ENCODE measurements at regions not wholly inside any gene's neighbourhood (a gene's known extent, or its start where the extent isn't known, plus 50 kb on each side); places are given as distances from the start of the nearest gene placed in this dataset.

- no peak for DNase-seq
Measured at GRCh38 chrX:69083801-69084200, 81.5 kb downstream of the PJA1 start.

- no peak for DNase-seq
Measured at GRCh38 chrX:69083361-69083760, 81.9 kb downstream of the PJA1 start.

- DNase-seq, result no peak
Measured at GRCh38 chrX:69082753-69083150, 82.5 kb downstream of the PJA1 start.

DNA sequence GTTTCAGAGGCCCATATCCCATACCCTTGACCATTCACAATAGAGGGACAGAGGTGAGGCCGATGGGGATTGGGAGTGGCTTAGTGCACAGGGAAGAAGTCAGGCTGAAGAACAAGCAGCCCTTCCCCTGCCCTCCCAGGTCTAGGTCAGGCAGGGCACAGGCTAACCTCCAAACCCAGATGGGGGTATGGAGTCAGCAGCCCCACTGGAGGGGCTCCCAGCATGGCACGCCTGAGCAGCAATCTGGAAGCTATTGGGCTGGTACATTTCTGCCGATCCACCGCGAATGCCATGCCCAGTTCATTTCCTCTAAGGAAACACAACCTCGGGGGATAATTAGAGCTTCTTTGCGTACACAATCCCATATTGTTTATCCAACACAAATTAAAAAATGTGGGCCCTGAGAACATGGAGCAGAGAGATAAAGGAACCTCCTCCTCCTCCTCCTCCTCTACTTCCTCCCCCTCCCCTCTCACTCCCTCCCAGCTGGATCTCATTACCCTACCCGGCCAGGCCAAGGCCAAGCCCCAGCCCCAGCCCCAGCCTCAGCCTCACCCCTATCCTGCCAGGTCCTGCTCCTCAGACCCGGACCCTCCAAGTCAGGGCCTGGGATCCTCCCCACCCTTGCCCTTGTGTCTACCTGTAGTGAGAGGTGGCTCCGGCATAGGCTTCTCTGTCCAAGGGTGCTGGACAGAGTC is 83.0 kb downstream of the PJA1 start:
- DNase-seq, result no peak

GRCh38 chrX:69080855-69081465 is 84.3 kb downstream of the PJA1 start:
- no peak for DNase-seq

- no peak for DNase-seq
Measured at GRCh38 chrX:69079268-69079667, 86.0 kb downstream of the PJA1 start.

DNA sequence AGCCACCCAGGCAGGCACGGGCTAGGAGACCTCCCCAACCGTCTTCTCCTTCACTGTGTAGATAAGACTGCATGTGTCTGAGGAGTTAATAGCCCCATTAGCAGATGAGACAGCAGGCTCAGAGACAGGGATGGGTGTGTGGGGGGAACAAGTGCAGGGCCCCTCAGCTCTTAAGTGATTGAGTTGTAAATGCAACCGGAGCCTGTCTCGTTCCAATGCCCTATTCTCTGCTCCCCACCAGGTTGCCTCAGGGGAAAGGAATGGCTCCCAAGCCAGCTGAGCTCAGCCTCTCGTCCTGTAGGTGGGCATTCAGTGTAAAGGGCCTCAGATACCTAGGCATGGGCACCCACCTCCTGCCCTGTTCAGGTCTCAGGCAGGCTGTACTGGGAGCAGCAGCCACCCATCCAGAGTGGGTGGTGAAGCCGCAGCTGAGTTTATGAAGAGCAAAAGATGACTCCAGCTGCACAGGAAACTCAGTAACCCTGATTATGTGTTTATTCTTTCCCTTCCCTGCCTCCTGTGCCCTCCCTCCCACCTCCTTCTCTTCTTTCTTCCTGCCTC is 87.3 kb downstream of the PJA1 start:
- DNase-seq, result no peak

DNA sequence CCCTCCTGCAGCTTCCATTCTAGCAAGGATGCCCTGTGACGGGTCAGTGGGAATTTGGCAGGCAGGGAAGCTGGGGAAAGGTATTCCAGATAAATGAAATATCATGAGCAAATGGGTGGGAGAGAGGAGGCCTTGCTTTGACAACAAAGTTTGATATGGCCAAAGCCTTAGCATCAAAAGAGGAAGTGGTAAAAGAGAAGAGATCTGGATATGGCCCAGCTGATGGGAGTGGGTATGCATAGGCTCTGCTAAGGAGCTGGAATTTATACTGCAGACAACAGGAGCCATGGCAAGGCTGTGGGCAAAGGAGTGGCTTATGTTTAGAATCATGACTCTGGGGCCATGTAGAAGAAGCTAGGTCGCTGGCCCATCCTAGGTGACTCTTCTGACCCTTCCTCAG is 89.2 kb downstream of the PJA1 start:
- no peak for DNase-seq

- DNase-seq, result no peak
Measured at GRCh38 chrX:69074726-69075125, 90.5 kb downstream of the PJA1 start.

- DNase-seq, result no peak
Measured at GRCh38 chrX:69073721-69074120, 91.5 kb downstream of the PJA1 start.

DNA sequence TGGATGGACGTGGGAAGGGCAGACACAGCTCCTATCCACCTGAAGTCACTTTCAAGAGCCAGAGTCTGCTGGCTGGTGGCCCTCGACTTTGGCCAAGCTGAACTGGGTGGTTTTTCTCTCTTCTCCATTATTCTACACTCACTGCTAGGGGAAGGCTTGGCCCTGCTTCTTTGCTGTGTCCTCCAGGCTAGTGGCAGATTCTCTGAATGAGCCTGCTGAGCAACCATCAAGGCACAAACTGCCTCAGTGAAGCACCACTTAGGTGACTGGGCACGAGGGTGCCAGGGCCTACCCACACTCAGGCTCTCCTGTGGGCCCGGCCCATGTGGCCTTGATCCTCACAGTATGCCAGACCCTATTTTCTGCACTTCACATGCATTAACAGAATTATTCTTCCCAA is 92.0 kb downstream of the PJA1 start:
- DNase-seq, result no peak

DNA sequence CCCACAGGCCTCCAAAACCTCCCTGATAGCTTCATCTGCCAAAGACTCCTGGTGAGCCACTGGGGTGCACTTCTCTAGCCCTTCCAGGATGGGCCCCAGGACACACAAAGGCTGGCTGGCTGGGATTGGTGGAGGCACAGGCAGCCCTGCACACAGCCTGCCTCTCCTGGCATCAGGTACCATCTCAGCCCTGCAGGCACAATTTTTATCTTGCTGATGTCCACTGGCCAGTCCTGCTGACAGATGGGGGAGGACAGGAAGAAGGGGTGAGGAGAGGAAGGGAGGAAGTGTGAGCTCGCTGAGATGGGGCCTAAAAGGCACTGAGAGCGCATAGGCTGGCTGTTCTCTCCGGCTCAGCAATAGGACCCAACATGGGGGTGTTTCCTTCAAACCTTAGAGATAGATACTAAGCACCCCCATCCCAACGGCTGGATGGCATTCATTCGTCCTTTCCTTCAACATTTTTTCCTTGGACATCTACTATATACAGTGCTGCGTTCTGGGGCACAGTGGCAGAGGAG is 92.7 kb downstream of the PJA1 start:
- DNase-seq, result no peak

GRCh38 chrX:69070949-69071650 is 94.2 kb downstream of the PJA1 start:
- peak; percentile 57 to 67 for DNase-seq

- DNase-seq, result no peak
Measured at GRCh38 chrX:69069876-69070275, 95.4 kb downstream of the PJA1 start.

GRCh38 chrX:69069086-69069445 is 96.2 kb downstream of the PJA1 start:
- no peak for DNase-seq

DNA sequence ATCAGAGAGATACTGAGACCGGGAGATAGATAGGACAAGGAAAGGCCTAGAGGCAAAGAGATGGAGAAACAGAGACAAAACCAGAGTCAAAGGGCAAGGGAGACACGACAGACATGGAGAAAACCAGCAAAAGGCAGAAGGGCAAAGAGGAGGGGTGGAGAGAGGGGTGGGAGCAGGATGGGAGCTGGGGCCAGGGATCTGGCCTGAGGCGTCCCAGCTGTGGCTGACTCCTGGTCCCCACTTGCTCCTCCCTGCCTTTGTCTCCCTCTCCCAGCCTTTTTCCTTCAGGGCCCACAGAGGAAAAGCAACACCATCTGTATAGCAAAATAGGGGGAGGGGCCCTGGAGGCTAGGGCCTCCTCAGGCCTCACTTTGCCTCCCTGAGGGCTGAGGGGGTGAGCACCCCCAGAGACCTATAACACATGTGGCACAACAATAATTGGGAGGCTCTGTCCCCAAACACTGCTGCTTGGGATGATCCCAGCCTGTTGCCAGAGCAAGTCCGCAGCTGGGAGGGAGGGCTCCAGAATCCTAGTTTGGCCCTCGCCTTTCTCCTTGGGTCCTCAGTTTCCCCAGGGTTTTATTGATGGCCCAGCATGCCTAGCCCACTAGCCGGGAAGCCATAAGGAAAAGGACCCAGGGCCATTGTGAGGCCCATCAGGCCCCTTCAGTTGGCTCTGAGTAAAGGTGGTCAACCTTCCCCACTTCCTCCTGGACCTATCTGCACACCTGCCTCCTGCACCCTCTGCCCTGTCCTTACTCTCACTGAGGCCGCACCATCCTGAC is 96.8 kb downstream of the PJA1 start:
- DNase-seq, result no peak

DNA sequence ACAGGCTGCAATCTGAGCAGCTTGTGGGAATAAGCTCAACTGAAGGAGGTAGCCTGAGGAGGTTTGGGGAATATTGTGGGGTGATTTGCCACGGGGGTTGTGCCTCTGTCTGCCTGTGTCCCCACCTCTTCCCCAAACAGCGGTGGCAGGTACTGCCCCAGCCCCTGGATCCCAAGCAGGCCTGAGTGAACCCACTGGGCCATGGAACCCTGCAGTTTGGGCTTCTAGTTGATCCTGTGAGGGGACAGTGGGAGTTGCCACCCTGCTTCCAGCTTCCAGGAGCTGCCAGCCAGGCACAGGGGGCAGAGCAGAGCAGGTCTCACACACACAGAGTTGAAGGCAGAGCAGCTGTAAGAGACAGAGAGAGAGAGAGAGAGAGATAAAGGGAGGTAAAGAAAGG is 97.4 kb downstream of the PJA1 start:
- DNase-seq, result no peak

- no peak for DNase-seq
Measured at GRCh38 chrX:69066966-69067525, 98.2 kb downstream of the PJA1 start.

DNA sequence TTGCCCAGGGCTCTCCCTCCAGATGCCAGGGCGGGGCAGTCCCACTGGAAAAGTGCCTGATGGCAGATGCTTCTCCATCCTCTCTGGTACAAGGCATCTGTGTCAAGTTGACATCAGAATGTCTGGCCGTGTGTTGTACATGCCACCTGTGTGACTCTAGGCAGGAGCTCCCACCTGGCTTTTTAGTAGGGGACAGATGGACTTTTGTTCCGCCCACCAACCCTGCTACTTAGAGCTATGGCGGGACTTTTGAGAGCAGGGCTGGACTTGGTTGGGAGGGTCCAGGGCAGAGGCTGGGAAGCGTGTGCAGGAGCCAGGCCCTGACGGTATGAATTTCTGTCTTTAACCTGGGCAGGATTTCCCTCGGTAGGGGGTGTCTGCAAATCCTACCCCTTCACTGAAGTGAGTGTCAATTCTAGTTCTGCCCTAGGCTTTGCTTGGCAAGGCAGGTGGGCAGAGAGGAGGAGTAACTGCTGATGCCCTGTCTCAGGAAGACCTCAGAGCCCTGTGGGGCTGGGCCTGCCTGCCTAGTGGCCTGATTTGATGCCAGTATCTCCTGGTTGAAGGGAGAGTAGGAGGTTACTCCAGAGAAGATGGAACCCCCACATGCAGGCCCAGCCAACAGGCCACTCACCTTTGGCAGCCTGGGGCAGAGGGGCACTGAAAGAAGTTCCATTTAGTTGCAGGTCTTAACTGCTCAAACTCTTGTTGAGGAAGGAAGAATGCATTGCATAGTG is 99.1 kb downstream of the PJA1 start:
- DNase-seq, result no peak

GRCh38 chrX:69065451-69065850 is 99.8 kb downstream of the PJA1 start:
- no peak for DNase-seq

DNA sequence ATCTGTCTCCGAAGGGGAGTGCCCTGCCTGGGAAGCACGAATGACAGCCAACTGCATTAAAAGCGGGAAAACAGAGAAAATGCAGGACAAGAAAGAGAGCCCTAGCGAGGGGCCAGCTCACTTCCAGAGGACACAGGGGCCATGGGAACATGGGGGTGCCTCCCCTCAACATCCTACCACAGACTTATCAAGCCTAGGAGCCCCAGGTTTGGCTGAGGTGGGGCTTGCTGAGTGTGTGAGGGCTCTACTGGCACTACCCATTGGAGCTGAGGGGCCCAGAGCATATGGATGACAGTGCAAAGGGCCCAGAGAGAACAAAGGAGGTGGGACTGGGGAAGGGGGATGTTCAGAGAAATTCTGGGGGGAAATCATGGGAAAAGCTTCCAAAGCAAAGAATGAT is 101.8 kb downstream of the PJA1 start:
- no peak for DNase-seq
